ENCODE measurements at regions not wholly inside any gene's neighbourhood (a gene's known extent, or its start where the extent isn't known, plus 50 kb on each side); places are given as distances from the start of the nearest gene placed in this dataset.

GRCh38 chr22:22178355-22178965, 66.1 kb upstream of the VPREB1 start:
- TF ChIP-seq, protein P1, sequence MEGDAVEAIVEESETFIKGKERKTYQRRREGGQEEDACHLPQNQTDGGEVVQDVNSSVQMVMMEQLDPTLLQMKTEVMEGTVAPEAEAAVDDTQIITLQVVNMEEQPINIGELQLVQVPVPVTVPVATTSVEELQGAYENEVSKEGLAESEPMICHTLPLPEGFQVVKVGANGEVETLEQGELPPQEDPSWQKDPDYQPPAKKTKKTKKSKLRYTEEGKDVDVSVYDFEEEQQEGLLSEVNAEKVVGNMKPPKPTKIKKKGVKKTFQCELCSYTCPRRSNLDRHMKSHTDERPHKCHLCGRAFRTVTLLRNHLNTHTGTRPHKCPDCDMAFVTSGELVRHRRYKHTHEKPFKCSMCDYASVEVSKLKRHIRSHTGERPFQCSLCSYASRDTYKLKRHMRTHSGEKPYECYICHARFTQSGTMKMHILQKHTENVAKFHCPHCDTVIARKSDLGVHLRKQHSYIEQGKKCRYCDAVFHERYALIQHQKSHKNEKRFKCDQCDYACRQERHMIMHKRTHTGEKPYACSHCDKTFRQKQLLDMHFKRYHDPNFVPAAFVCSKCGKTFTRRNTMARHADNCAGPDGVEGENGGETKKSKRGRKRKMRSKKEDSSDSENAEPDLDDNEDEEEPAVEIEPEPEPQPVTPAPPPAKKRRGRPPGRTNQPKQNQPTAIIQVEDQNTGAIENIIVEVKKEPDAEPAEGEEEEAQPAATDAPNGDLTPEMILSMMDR (IDR thresholded peaks at IDR 0.05) = no peak
- TF ChIP-seq POLR2A (IDR thresholded peaks at IDR 0.05) = no peak

All from lower leg skin (tissue), 3 donors.